WTC11 (cell line): ENCODE measurements at regions not wholly inside any gene's neighbourhood (a gene's known extent, or its start where the extent isn't known, plus 50 kb on each side); places are given as distances from the start of the nearest gene placed in this dataset.

Source experiments
- ATAC-seq: fragments of 200-7000 bp; cut with Tn5 transposase; 2 replicates; pipeline ENCODE4 v1.10.0; 2021; ENCODE audit warnings: mild to moderate bottlenecking, moderate library complexity
- CTCF ChIA-PET: fragments of 300-600 bp; sonication (Branson Sonifier 250); formaldehyde crosslinking; loops from one replicate; lab custom pipeline; 2021; ENCODE audit warnings: antibody characterized with exemption; lab: Charles Lee
- POLR2A ChIA-PET: fragments of 350-600 bp; sonication (Branson Sonifier 250); formaldehyde crosslinking; loops from one replicate; lab custom pipeline; 2021; ENCODE audit warnings: antibody characterized with exemption; lab: Charles Lee
- DNase-seq: peaks from one replicate; pipeline ENCODE4 v3.0.0; 2021; ENCODE audit warnings: low spot score
- H3K27ac Mint-ChIP-seq: 2 replicates; pipeline ENCODE4 v1.8.0; 2021; ENCODE audit warnings: mixed read lengths
- H3K27me3 Mint-ChIP-seq: 2 replicates; pipeline ENCODE4 v1.8.0; 2021; ENCODE audit warnings: low read depth, mild to moderate bottlenecking, moderate library complexity, mixed read lengths
- H3K36me3 Mint-ChIP-seq: 2 replicates; pipeline ENCODE4 v1.8.0; 2021; ENCODE audit warnings: mixed read lengths
- H3K4me1 Mint-ChIP-seq: 2 replicates; pipeline ENCODE4 v1.8.0; 2022; ENCODE audit warnings: mixed read lengths
- H3K4me3 Mint-ChIP-seq: 2 replicates; pipeline ENCODE4 v1.8.0; 2021; ENCODE audit warnings: mild to moderate bottlenecking, moderate library complexity, mixed read lengths
- H3K9me3 Mint-ChIP-seq: 2 replicates; pipeline ENCODE4 v1.8.0; 2021; ENCODE audit warnings: mixed read lengths
- ATF2 ChIP-seq: sonication (generic); formaldehyde crosslinking; IDR thresholded peaks from 2 replicates; pipeline ENCODE4 v1.8.1; 2022; ENCODE audit warnings: low read depth, missing genetic modification reagents, borderline replicate concordance
- ATF3 ChIP-seq: sonication (generic); formaldehyde crosslinking; conservative IDR thresholded peaks from 2 replicates; pipeline ENCODE4 v1.8.1; 2022; ENCODE audit warnings: mild to moderate bottlenecking, missing genetic modification reagents
- CREB1 ChIP-seq: sonication (generic); formaldehyde crosslinking; IDR thresholded peaks from 2 replicates; pipeline ENCODE4 v1.8.0; 2023; ENCODE audit warnings: mild to moderate bottlenecking, missing genetic modification reagents
- ELF4 ChIP-seq: sonication (generic); formaldehyde crosslinking; IDR thresholded peaks from 2 replicates; pipeline ENCODE4 v1.8.1; 2022; ENCODE audit warnings: low read depth, mild to moderate bottlenecking, moderate library complexity, missing genetic modification reagents
- EMX1 ChIP-seq: fragments of 250-450 bp; sonication (Bioruptor Pico); IDR thresholded peaks from 2 replicates; pipeline ENCODE4 v1.8.0; 2021; ENCODE audit warnings: mild to moderate bottlenecking
- FOXP1 ChIP-seq: sonication (generic); formaldehyde crosslinking; IDR thresholded peaks from 2 replicates; pipeline ENCODE4 v1.8.0; 2022; ENCODE audit warnings: missing genetic modification reagents, mild to moderate bottlenecking, moderate library complexity, borderline replicate concordance
- GABPB1 ChIP-seq: sonication (generic); formaldehyde crosslinking; IDR thresholded peaks from 2 replicates; pipeline ENCODE4 v1.8.1; 2023; ENCODE audit warnings: mild to moderate bottlenecking, missing genetic modification reagents
- IRF1 ChIP-seq: sonication (generic); formaldehyde crosslinking; IDR thresholded peaks from 2 replicates; pipeline ENCODE4 v1.8.0; 2023; ENCODE audit warnings: missing genetic modification reagents
- SOX15 ChIP-seq: fragments of 250-450 bp; sonication (Bioruptor Pico); IDR thresholded peaks from 2 replicates; pipeline ENCODE4 v1.9.0; 2021; ENCODE audit warnings: mild to moderate bottlenecking
- ZNF138 ChIP-seq: sonication (generic); formaldehyde crosslinking; conservative IDR thresholded peaks from 2 replicates; pipeline ENCODE4 v1.8.1; 2022; ENCODE audit warnings: mild to moderate bottlenecking, moderate library complexity, missing genetic modification reagents
- ZNF219 ChIP-seq: sonication (generic); formaldehyde crosslinking; IDR thresholded peaks from 2 replicates; pipeline ENCODE4 v1.8.0; 2023; ENCODE audit warnings: missing genetic modification reagents, mild to moderate bottlenecking, borderline replicate concordance
- ZNF263 ChIP-seq: sonication (generic); formaldehyde crosslinking; IDR thresholded peaks from 2 replicates; pipeline ENCODE4 v1.8.1; 2022; ENCODE audit warnings: low read depth, mild to moderate bottlenecking, moderate library complexity, missing genetic modification reagents
- ZNF317 ChIP-seq: sonication (generic); formaldehyde crosslinking; IDR thresholded peaks from 2 replicates; pipeline ENCODE4 v1.8.1; 2023; ENCODE audit warnings: low read depth, mild to moderate bottlenecking, moderate library complexity, missing genetic modification reagents, borderline replicate concordance
- ZNF423 ChIP-seq: fragments of 250-450 bp; sonication (Bioruptor Pico); IDR thresholded peaks from 2 replicates; pipeline ENCODE4 v2.1.2; 2022; ENCODE audit warnings: mild to moderate bottlenecking, moderate library complexity
- TF ChIP-seq, protein P1 (sequence below): fragments of 250-450 bp; sonication (Bioruptor Pico); IDR thresholded peaks from 2 replicates; pipeline ENCODE4 v1.9.0; 2021; ENCODE audit warnings: mild to moderate bottlenecking, borderline replicate concordance
- TF ChIP-seq, protein P2 (sequence below): sonication (generic); formaldehyde crosslinking; IDR thresholded peaks from 2 replicates; pipeline ENCODE4 v1.8.1; 2023; ENCODE audit warnings: mild to moderate bottlenecking, missing genetic modification reagents

GRCh38 chr6:168737014-168737413 lies 296.0 kb downstream of the SMOC2 start (continued):
- TF ChIP-seq, protein P1, sequence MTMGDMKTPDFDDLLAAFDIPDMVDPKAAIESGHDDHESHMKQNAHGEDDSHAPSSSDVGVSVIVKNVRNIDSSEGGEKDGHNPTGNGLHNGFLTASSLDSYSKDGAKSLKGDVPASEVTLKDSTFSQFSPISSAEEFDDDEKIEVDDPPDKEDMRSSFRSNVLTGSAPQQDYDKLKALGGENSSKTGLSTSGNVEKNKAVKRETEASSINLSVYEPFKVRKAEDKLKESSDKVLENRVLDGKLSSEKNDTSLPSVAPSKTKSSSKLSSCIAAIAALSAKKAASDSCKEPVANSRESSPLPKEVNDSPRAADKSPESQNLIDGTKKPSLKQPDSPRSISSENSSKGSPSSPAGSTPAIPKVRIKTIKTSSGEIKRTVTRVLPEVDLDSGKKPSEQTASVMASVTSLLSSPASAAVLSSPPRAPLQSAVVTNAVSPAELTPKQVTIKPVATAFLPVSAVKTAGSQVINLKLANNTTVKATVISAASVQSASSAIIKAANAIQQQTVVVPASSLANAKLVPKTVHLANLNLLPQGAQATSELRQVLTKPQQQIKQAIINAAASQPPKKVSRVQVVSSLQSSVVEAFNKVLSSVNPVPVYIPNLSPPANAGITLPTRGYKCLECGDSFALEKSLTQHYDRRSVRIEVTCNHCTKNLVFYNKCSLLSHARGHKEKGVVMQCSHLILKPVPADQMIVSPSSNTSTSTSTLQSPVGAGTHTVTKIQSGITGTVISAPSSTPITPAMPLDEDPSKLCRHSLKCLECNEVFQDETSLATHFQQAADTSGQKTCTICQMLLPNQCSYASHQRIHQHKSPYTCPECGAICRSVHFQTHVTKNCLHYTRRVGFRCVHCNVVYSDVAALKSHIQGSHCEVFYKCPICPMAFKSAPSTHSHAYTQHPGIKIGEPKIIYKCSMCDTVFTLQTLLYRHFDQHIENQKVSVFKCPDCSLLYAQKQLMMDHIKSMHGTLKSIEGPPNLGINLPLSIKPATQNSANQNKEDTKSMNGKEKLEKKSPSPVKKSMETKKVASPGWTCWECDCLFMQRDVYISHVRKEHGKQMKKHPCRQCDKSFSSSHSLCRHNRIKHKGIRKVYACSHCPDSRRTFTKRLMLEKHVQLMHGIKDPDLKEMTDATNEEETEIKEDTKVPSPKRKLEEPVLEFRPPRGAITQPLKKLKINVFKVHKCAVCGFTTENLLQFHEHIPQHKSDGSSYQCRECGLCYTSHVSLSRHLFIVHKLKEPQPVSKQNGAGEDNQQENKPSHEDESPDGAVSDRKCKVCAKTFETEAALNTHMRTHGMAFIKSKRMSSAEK (CRISPR knock-in tag), result no peak
- TF ChIP-seq, all 79 proteins: peak for 0

DNA sequence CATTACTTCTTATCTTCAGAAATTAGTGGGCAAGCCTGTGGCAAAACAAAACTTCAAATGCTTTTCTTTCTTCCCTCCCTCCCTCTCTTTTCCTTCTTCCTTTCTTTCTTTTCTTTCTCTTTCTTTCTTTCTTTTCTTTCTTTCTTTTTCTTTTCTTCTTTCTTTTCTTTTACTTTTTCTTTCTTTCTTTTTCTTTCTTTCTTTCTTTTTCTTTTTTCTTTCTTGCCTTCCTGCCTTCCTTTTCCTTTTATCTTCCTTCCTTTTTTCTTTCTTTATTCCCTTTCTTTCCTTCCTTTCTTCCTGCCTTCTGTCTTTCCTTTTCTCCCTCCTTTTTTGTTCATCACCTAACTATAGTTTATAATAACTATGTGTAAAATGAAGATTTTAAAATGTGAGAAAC lies 295.1 kb downstream of the SMOC2 start:
- Mint-ChIP-seq H3K36me3 (0 out of 2 replicates have a peak, but pooled peaks cover 5% of the 10 kb centered on the region), H3K27ac (no peak overlapping the region), H3K9me3 (peaks cover 17% of the 10 kb centered on the region), H3K4me1 (peaks cover 8% of the 10 kb centered on the region), H3K4me3 (no peak overlapping the region), H3K27me3 (no peaks in the 10 kb centered on the region)
- POLR2A ChIA-PET, result no interaction called here
- TF ChIP-seq ZNF219 (CRISPR knock-in tag), result no peak
- TF ChIP-seq FOXP1 (CRISPR knock-in tag), result no peak
- no peak for TF ChIP-seq CREB1 (CRISPR knock-in tag)
- no peak for TF ChIP-seq SOX15 (CRISPR knock-in tag)
- TF ChIP-seq IRF1 (CRISPR knock-in tag), result no peak
- no peak for TF ChIP-seq ATF2 (CRISPR knock-in tag)
- TF ChIP-seq ATF3 (CRISPR knock-in tag), result no peak
- TF ChIP-seq ZNF138 (CRISPR knock-in tag), result no peak
- TF ChIP-seq ZNF263, result no peak
- TF ChIP-seq, protein P1 (CRISPR knock-in tag), result no peak
- TF ChIP-seq GABPB1, result no peak
- TF ChIP-seq ZNF317 (CRISPR knock-in tag), result no peak
- TF ChIP-seq, protein P2, sequence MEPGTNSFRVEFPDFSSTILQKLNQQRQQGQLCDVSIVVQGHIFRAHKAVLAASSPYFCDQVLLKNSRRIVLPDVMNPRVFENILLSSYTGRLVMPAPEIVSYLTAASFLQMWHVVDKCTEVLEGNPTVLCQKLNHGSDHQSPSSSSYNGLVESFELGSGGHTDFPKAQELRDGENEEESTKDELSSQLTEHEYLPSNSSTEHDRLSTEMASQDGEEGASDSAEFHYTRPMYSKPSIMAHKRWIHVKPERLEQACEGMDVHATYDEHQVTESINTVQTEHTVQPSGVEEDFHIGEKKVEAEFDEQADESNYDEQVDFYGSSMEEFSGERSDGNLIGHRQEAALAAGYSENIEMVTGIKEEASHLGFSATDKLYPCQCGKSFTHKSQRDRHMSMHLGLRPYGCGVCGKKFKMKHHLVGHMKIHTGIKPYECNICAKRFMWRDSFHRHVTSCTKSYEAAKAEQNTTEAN (CRISPR knock-in tag), result no peak
- no peak for TF ChIP-seq EMX1
- no peak for TF ChIP-seq ZNF423 (CRISPR knock-in tag)
- no peak for TF ChIP-seq ELF4 (CRISPR knock-in tag)
- ATAC-seq, result no peak
- no peak for DNase-seq
- CTCF ChIA-PET, result no interaction called here
